HCT116 (cell line): ENCODE measurements at regions not wholly inside any gene's neighbourhood (a gene's known extent, or its start where the extent isn't known, plus 50 kb on each side); places are given as distances from the start of the nearest gene placed in this dataset.

Experiments
- CTCF ChIP-seq, 3 experiments: fragments of 200-600 bp in 1 of 3; sonication (generic) in 1 of 3; IDR thresholded peaks in 2 of 3; conservative IDR thresholded peaks in 1 of 3; 2 replicates each; pipeline ENCODE4 v1.5.1; 2012 to 2017; ENCODE audit warnings: low read depth in 2 of 3, low read length in 2 of 3, antibody characterized with exemption in 1 of 3, borderline replicate concordance in 1 of 3, control low read depth in 1 of 3, mild to moderate bottlenecking in 1 of 3, mixed read lengths in 1 of 3, mixed run types in 1 of 3, moderate library complexity in 1 of 3; ENCODE audit not compliant: insufficient read depth in 1 of 3
- EZH2 ChIP-seq: fragments of 200-600 bp; sonication (generic); IDR thresholded peaks from 2 replicates; pipeline ENCODE4 v1.6.1; 2017; ENCODE audit warnings: antibody characterized with exemption, mixed run types
- EZH2phosphoT487 ChIP-seq: fragments of 200-600 bp; IDR thresholded peaks from 2 replicates; pipeline ENCODE4 v1.6.1; 2018; ENCODE audit warnings: antibody characterized with exemption, borderline replicate concordance
- JUND ChIP-seq: IDR thresholded peaks from 2 replicates; pipeline ENCODE4 v1.6.1; 2012
- POLR2A ChIP-seq: IDR thresholded peaks from 2 replicates; pipeline ENCODE4 v1.7.0; 2011; ENCODE audit warnings: borderline replicate concordance; ENCODE audit not compliant: insufficient read depth, insufficient read length; ENCODE audit errors: extremely low read depth
- POLR2AphosphoS5 ChIP-seq: IDR thresholded peaks from 2 replicates; pipeline ENCODE4 v1.6.1; 2011; ENCODE audit warnings: mild to moderate bottlenecking, low read depth, low read length, moderate library complexity
- RAD21 ChIP-seq: IDR thresholded peaks from 2 replicates; pipeline ENCODE4 v1.6.1; 2012; ENCODE audit warnings: low read depth, mild to moderate bottlenecking
- ZNF274 ChIP-seq: fragments of 200-500 bp; sonication (Bioruptor generic); IDR thresholded peaks from 2 replicates; pipeline ENCODE4 v1.6.1; 2014; ENCODE audit warnings: mild to moderate bottlenecking, low read depth, low read length, inconsistent platforms
- TF ChIP-seq, protein P1 (sequence below): IDR thresholded peaks from 2 replicates; pipeline ENCODE4 v1.6.1; 2011; ENCODE audit warnings: mild to moderate bottlenecking, low read length, moderate library complexity; ENCODE audit not compliant: insufficient replicate concordance; ENCODE audit errors: extremely low read depth

DNA sequence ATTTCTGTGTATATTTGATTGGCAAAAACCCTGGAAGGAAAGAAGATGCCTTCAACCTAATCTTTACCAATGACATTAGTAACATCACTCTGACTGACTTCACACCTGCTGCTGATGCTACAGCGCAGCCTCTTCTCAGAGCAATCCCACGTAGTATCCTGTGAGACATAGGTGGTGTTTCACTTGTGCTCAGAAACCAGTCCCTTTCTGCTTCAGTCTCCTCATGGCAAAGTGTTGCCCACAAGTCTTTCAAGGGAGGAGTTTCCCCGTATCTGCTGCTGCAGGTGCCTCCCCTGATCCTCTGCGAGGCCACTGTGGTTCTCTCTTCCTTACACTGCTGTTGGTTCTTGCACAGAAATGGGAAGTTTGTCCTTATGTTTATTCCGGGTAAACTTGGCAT is 433.2 kb upstream of the TNP1 start:
- TF ChIP-seq CTCF (IDR thresholded peaks at IDR 0.05 in 2 of 3, conservative IDR thresholded peaks at IDR 0.05 in 1 of 3; ENCODE audit: borderline replicate concordance in 1 of 3, insufficient read depth in 1 of 3, low read depth in 2 of 3, low read length in 2 of 3) (no peak), RAD21 (no peak), EZH2 (no peak), ZNF274 (no peak), JUND (no peak), POLR2AphosphoS5 (no peak), POLR2A (no peak), EZH2phosphoT487 (no peak)
- TF ChIP-seq, protein P1, sequence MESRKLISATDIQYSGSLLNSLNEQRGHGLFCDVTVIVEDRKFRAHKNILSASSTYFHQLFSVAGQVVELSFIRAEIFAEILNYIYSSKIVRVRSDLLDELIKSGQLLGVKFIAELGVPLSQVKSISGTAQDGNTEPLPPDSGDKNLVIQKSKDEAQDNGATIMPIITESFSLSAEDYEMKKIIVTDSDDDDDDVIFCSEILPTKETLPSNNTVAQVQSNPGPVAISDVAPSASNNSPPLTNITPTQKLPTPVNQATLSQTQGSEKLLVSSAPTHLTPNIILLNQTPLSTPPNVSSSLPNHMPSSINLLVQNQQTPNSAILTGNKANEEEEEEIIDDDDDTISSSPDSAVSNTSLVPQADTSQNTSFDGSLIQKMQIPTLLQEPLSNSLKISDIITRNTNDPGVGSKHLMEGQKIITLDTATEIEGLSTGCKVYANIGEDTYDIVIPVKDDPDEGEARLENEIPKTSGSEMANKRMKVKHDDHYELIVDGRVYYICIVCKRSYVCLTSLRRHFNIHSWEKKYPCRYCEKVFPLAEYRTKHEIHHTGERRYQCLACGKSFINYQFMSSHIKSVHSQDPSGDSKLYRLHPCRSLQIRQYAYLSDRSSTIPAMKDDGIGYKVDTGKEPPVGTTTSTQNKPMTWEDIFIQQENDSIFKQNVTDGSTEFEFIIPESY: no peak
